HT-29 (cell line): ENCODE measurements at regions not wholly inside any gene's neighbourhood (a gene's known extent, or its start where the extent isn't known, plus 50 kb on each side); places are given as distances from the start of the nearest gene placed in this dataset.
"Not testable (repeated sequence)": the region's sequence is repeated elsewhere in the genome, so short reads cannot be mapped to it uniquely, and the experiment has no call there.

Experiments used
- DNase-seq: peaks from one replicate; pipeline ENCODE4 v3.0.0-alpha.2; 2015; ENCODE audit warnings: low spot score

DNA sequence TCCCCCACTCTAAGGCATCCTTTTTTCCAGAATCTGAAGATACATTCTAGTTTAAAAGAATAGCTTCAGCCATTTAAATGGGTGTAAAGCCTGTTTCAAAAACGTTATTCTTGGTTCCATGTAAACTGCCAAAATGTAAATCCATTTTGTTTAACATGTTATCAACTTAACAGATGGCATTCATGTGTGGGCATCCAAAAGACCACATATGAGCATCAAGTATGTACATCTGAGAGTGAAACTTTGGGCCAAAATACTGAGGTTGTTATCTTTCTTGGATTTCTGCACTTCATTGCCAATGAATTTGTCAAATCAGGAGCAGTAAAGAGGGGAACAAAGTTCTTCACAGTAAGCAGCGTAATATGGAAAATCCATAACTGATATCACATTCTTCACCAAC lies 395.4 kb downstream of the ZNF804A start:
- no peak for DNase-seq

- no peak for DNase-seq
Measured at GRCh38 chr2:185006481-185006880, 408.2 kb downstream of the ZNF804A start.

- DNase-seq: no peak
Measured at GRCh38 chr2:185012643-185013042, 414.3 kb downstream of the ZNF804A start.

- no peak for DNase-seq
Measured at GRCh38 chr2:185014076-185014475, 415.7 kb downstream of the ZNF804A start.

GRCh38 chr2:185025891-185026290 lies 427.6 kb downstream of the ZNF804A start:
- not testable (repeated sequence) for DNase-seq

GRCh38 chr2:185035906-185036305 lies 437.6 kb downstream of the ZNF804A start:
- DNase-seq: no peak

GRCh38 chr2:185044323-185044874 lies 446.1 kb downstream of the ZNF804A start:
- DNase-seq: no peak

GRCh38 chr2:185050804-185051203 lies 452.5 kb downstream of the ZNF804A start:
- no peak for DNase-seq

DNA sequence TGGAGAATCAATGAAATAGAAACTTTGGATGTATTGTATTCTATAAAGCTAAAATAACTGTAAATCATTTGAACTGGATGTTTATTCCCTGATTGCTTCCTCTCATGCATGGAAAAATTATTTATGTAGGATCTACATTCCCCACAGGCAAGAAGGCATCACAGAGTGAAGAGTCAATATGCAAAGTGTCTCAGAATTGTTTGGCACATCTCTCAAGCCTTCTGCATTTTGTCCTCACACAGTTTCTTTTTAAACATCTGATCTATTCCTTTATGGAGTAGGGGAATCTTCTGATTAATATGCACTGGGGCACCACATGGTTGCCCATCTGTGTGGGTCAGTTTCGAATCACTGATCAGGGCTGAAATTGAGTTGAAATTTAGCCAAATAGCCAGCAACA lies 465.4 kb downstream of the ZNF804A start:
- no peak for DNase-seq

GRCh38 chr2:185066128-185066527 lies 467.8 kb downstream of the ZNF804A start:
- DNase-seq: no peak

DNA sequence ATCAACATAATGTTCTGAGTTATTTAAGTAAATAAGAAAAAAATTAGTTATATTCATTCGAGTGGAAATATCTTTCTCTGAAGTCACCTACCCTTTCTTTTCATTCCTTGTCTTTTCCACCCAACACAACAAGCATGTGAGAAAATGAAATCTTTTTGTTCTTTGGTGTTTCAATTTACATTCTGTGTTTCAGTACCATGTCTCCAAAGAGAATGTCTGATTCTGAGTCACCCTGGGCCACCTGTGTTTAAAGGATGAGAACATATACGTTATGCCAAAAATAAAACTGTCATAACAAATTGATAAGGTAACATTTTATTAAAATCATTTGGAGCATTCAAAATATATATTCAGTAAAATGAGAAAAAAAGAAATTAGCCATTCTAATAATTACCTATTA lies 470.8 kb downstream of the ZNF804A start:
- DNase-seq: no peak

- no peak for DNase-seq
Measured at GRCh38 chr2:185074156-185074555, 475.8 kb downstream of the ZNF804A start.

- no peak for DNase-seq
Measured at GRCh38 chr2:185082749-185083148, 484.4 kb downstream of the ZNF804A start.

DNA sequence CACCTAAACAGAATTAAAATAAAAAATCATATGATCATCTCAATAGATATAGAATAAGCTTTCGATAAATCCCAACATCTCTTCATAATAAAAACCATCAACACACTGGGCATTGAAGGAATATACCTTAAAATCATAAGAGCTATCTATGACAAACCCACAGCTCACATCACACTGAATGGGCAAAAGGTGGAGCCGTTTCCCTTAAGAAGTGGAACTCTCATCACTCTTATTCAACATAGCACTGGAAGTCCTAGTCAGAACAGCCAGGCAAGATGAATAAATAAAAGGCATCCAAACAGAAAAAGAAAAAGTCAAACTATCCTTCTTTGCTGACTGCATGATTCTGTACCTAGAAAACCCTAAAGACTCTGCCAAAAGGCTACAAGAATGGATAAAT lies 510.3 kb downstream of the ZNF804A start:
- no peak for DNase-seq

DNA sequence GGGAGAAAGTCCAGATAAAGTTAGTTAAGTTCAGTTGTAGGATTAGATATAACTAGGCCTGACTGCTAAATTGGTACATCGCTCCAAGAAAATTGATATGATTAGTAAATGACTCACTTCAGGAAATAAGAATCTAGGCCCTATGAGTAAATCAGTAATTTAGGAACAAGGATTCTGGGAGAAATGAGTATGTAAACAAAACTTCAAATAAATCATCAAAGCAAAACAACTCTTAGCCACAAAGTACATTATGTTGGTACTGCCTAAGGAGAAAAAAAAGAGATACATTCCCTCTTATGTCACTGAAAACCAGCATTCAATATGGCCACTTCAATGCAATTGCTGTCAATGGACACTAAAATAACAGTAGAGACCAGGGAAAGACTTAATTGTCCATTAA lies 529.1 kb downstream of the ZNF804A start:
- DNase-seq: peak; percentile 25

GRCh38 chr2:185128346-185128745 lies 530.0 kb downstream of the ZNF804A start:
- no peak for DNase-seq

DNA sequence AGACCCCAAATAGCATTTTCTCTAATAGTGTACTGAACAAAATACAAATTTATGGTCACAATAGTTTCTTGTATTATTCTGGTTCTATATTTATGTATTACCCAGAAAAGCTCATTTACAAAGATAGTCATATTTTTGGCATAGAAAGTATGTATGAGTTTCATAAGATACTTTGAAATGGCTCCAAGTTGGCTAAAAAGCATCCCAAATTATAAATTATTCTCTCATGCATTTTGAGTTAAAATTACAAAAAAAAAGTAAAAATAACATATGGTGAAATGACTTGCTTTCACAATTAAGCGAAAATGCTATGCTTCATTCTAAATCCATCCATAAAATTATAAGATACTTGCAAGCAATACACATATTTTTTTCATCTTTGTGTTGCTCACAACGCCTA lies 530.7 kb downstream of the ZNF804A start:
- DNase-seq: no peak

DNA sequence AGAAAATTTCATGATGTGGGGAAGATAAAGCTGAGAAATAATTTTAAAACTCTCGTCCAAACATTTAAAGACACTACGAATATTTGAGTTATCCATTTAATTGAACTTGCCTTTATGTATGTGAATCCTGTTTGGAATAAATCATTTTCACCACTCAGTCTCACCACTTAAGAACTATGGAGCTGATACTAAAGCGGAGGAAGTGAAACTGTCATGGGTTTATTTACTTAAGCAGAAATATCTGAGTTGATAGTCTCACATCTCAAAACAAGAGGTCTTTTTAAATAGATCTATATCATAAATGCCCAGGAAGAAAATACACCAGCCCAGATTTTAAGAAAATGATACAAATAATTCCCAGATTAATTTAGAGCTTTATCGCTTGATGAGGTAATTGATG lies 532.4 kb downstream of the ZNF804A start:
- DNase-seq: no peak

- DNase-seq: no peak
Measured at GRCh38 chr2:185132501-185133041, 534.2 kb downstream of the ZNF804A start.

DNA sequence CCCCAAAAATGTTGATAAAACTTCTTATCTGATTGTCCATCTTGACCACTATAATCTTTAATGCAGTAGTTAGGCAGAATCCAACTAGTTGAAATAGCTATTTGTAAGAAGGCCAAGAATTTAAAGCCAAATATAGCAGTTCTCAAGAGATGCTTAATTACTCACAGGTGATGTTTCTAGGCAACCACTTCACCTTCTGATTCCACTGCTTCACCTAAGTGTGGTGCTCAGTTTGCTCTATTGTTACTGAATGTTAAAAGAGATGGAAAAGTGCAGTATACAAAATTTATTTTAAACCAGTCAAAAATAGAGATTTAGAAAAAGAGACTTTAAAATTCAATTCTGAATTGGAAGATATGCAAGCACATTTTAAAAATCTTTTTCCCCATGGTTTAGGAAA lies 539.4 kb downstream of the ZNF804A start:
- no peak for DNase-seq

GRCh38 chr2:185142677-185143076 lies 544.3 kb downstream of the ZNF804A start:
- DNase-seq: no peak

GRCh38 chr2:185144159-185144919 lies 546.0 kb downstream of the ZNF804A start:
- no peak for DNase-seq
